GM19463 (cell line): ENCODE measurements at regions not wholly inside any gene's neighbourhood (a gene's known extent, or its start where the extent isn't known, plus 50 kb on each side); places are given as distances from the start of the nearest gene placed in this dataset.
"Not testable (repeated sequence)": the region's sequence is repeated elsewhere in the genome, so short reads cannot be mapped to it uniquely, and the experiment has no call there.

ENCODE experiments used
- ATAC-seq: cut with Tn5 transposase; IDR thresholded peaks from one replicate; pipeline ENCODE4 v1.9.1; 2021; ENCODE audit warnings: mild to moderate bottlenecking, moderate library complexity; ENCODE audit not compliant: unreplicated experiment

DNA sequence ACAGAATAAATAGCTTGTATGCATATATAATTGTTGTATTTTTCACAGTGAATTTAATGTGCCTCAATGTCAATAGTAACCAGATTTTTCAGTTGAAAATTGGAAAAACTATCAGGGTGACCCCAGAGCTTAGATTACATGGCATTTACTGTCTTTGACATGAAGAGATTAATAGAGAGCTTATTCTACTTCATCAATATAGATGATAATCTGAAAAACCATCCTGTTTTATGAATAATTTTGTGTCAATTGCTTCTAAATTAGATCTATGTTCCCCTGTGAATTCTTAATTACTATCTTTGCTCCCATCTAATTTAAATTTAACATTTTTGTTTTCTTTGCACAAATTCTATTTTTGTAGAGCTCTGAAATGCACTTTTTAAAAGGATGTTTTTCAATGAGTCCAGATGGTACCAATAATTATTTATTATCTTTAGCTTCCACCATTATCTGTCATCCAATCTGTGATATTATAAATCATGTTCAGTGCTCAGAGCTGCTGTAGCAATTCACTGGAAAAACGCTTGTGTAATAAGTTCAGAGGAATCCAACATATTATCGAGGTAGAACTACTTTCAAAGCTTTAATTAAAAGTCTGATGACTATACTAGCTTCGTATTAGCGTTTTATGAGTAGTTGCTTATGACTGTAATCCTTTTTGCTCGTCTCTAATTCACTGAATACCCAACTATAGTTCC, 291.4 kb downstream of the JRKL start:
- no peak for ATAC-seq

- no peak for ATAC-seq
These were observed 304.5 kb downstream of the JRKL start for GRCh38 chr11:96694338-96694737.

DNA sequence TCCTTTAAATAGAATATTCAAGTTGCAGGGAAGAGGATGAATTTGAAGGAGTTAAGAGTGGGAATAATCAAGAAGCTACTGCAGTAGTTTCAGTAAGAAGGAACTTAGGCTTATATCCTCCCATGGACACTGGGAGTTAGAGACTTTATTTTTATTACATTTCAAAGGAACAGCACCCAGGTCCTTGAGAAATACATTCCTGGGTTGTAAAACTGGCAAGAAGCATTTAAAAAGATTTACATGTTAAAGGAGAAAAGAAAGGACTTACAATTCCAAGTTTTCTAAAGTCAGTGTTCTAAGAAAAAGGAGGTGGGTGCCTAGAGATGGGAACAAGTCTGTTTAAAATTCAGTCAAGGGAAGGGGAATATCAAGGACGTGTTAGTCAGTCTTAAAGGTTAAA, 306.9 kb downstream of the JRKL start:
- no peak for ATAC-seq

GRCh38 chr11:96697466-96697865, 307.7 kb downstream of the JRKL start:
- no peak for ATAC-seq

DNA sequence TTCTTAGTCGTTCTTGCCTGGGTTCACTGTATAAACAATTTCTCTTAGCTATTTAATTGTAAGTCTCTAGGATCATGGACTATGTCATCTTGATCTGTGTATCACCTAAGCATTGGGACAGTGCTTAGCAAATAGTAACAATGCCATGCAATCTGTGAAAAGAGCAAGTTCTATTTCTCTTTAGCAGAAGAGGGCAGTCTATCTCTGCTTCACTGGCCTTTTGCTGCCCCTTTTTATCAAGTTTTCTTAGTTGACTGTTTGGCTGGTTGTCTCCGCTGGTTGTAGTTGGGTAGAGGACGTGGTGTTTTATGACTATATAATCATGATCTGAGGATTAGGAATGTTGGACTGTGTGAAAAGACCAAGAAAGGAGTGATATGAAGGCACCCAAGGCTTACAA, 315.0 kb downstream of the JRKL start:
- ATAC-seq = no peak

GRCh38 chr11:96706761-96707160, 316.9 kb downstream of the JRKL start:
- ATAC-seq = no peak

GRCh38 chr11:96707273-96707672, 317.5 kb downstream of the JRKL start:
- no peak for ATAC-seq

GRCh38 chr11:96708219-96708878, 318.5 kb downstream of the JRKL start:
- no peak for ATAC-seq

GRCh38 chr11:96713301-96713700, 323.5 kb downstream of the JRKL start:
- ATAC-seq = no peak

- ATAC-seq = no peak
These were observed 324.9 kb downstream of the JRKL start for GRCh38 chr11:96714689-96715088.

DNA sequence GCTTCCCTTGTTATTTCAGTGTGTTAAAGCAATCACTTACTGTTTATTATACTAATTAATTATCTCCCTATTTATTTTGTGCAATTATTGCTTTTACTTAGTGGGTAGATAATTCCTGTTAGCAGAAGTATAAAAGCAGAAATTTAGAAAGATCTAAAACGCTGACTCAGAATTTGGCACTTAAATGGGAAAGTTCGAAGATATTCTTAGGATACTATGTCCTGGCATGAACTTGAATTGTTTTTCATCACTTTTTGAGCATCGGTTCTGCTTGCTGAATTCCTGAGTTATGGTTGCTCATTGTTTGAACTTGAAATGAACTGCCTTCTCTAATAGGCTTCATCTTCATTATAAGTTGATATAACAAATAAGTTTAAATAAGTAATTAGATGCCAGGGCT, 325.4 kb downstream of the JRKL start:
- ATAC-seq = no peak

DNA sequence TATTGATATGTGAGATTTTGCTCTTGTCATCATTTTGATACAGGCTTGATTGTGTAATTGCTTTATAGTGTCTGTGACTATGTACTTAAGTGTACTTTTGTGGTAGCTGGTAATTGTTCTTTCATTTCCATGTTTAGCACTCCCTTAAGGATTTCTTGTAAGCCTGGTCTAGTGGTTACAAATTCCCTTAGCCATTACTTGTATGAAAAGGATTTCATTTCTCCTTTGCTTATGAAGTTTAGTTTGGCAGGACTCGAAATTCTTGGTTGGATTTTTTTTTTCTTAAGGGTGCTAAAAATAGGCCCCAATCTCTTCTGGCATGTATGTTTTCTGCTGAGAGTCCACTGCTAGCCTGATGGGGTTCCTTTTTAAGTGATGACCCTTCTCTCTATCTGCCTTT, 346.8 kb downstream of the JRKL start:
- ATAC-seq = no peak

DNA sequence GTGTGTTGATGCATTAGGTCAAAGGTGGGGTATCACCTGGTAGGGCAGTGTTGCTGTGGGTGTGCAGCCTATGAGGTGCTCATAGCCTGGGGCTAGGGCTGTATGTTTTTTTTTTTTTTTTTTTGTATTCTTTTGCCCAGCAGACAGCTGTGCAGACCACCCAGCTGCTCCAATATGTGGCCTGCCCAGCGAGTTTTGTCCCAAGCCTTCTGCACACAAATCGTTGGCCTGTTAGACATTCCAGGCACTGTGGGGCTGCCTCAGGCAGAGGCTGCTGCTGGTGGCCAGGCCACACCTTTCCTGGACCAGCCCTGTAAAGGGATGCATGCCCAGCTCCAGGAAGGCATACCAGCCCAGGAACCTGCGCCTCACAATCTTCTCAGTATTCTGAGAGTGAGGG, 348.5 kb downstream of the JRKL start:
- ATAC-seq = no peak

GRCh38 chr11:96741068-96741467, 351.3 kb downstream of the JRKL start:
- ATAC-seq = no peak

DNA sequence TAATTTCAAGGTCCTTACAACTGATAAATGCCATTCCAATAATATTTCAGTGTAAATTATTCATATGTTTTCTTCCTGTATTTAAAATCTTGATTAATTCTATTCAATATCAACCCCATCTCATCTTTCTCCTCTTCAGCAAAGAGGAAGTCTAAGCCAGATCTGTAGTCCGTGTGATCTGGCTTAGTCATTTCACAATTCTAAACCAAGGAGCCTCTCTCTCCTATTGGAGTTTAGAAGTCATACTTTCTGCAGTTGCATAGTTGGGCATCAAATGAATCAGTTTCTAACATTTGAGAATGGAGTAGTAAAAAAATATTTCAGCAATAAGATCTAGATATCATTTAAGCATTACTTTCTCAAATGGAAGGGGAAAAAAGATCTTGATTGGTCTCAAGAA, 354.9 kb downstream of the JRKL start:
- ATAC-seq = no peak

GRCh38 chr11:96748639-96749370, 359.0 kb downstream of the JRKL start:
- no peak for ATAC-seq

- ATAC-seq = not testable (repeated sequence)
These were observed 362.0 kb downstream of the JRKL start for GRCh38 chr11:96751807-96752206.

DNA sequence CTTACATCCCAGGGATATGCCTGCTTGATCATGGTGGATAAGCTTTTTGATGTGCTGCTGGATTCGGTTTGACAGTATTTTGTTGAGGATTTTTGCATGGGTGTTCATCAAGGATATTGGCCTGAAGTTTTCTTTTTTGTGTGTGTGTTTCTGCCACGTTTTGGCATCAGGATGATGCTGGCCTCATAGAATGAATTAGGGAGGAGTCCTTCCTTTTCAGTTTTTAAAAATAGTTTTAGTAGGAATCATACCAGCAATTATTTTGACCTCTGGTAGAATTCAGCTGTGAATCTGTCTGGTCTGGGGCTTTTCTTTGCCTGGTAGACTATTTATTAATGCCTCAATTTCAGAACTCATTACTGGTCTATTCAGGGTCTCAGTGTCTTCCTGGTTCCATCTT, 362.4 kb downstream of the JRKL start:
- no peak for ATAC-seq

DNA sequence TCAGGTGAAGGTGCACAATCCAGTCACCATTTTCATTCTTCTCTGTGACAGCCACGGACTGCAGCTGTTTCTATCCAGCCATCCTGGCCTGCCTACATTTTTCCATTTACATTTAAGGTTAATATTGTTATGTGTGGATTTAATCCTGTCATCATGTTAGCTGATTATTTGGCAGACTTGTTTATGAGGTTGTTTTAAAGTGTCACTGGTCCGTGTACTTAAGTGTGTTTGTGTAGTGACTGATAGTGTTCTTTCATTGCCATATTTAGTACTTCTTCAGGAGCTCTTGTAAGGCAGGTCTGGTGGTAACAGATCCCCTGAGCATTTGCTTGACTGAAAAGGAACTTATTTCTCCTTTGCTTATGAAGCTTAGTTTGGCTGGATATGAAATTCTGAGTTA, 364.2 kb downstream of the JRKL start:
- no peak for ATAC-seq

DNA sequence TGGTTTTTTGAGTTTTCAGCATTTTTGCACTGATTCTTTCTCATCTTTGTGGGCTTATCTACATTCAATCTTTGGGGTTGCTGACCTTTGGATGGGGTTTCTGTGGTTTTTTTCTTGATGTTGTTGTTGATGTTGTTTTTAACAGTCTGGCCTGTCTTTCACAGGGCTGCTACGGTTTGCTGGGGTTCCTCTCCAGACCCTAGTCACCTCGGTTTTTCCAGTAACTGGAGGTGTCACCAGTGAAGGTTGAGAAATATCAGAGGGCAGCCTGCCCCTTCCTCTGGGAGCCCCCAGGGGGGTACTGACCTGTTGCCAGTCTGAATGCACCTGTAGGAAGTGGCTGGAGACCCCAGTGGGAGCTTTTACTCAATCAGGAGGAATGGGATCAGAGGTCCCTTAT, 365.4 kb downstream of the JRKL start:
- no peak for ATAC-seq

GRCh38 chr11:96755752-96756151, 365.9 kb downstream of the JRKL start:
- no peak for ATAC-seq

GRCh38 chr11:96758957-96759356, 369.1 kb downstream of the JRKL start:
- no peak for ATAC-seq
